ENCODE measurements at regions not wholly inside any gene's neighbourhood (a gene's known extent, or its start where the extent isn't known, plus 50 kb on each side); places are given as distances from the start of the nearest gene placed in this dataset.
"Not testable (repeated sequence)": the region's sequence is repeated elsewhere in the genome, so short reads cannot be mapped to it uniquely, and the experiment has no call there.

- not testable (repeated sequence) for DNase-seq (ENCODE audit: low read depth in 2 of 2)
Observed at GRCh38 chr16:29578898-29579297, 72.7 kb upstream of the NPIPB12 start.

- not testable (repeated sequence) for DNase-seq (ENCODE audit: low read depth in 2 of 2)
Observed at GRCh38 chr16:29581764-29582163, 75.6 kb upstream of the NPIPB12 start.

- DNase-seq (ENCODE audit: low read depth in 2 of 2) = not testable (repeated sequence)
Observed at GRCh38 chr16:29591919-29592318, 71.1 kb upstream of the SPN start.

- peak in 1 of 2 donors; percentile 39 for DNase-seq (ENCODE audit: low read depth in 2 of 2)
Observed at GRCh38 chr16:29594269-29594925, 68.7 kb upstream of the SPN start.

GRCh38 chr16:29594926-29595838 lies 67.9 kb upstream of the SPN start:
- DNase-seq (ENCODE audit: low read depth in 2 of 2) = peak; percentile 79 to 85

GRCh38 chr16:29597030-29597429 lies 66.0 kb upstream of the SPN start:
- DNase-seq (ENCODE audit: low read depth in 2 of 2) = not testable (repeated sequence)

- peak in 1 of 2 donors; percentile 40 for DNase-seq (ENCODE audit: low read depth in 2 of 2)
Observed at GRCh38 chr16:29600111-29601000, 62.7 kb upstream of the SPN start.

GRCh38 chr16:29602247-29602625 lies 60.8 kb upstream of the SPN start:
- DNase-seq (ENCODE audit: low read depth in 2 of 2) = not testable (repeated sequence)

- not testable (repeated sequence) for DNase-seq (ENCODE audit: low read depth in 2 of 2)
Observed at GRCh38 chr16:29602683-29603088, 60.4 kb upstream of the SPN start.

GRCh38 chr16:29604631-29605549 lies 58.2 kb upstream of the SPN start:
- DNase-seq (ENCODE audit: low read depth in 2 of 2) = not testable (repeated sequence)

GRCh38 chr16:29605593-29606205 lies 57.3 kb upstream of the SPN start:
- not testable (repeated sequence) for DNase-seq (ENCODE audit: low read depth in 2 of 2)

- not testable (repeated sequence) for DNase-seq (ENCODE audit: low read depth in 2 of 2)
Observed at GRCh38 chr16:29606669-29607427, 56.2 kb upstream of the SPN start.

GRCh38 chr16:29607428-29607823 lies 55.6 kb upstream of the SPN start:
- not testable (repeated sequence) for DNase-seq (ENCODE audit: low read depth in 2 of 2)

- not testable (repeated sequence) for DNase-seq (ENCODE audit: low read depth in 2 of 2)
Observed at GRCh38 chr16:29612381-29613306, 50.4 kb upstream of the SPN start.

Data from stimulated activated CD8-positive, alpha-beta memory T cell treated with anti-CD3 and anti-CD28 coated beads, Interleukin-2, amount 100 ng/mL, for 1 hour (primary cell).